GM12878 (cell line): ENCODE measurements at regions not wholly inside any gene's neighbourhood (a gene's known extent, or its start where the extent isn't known, plus 50 kb on each side); places are given as distances from the start of the nearest gene placed in this dataset.

ENCODE experiments used
- ATAC-seq: fragments of 200-7000 bp; cut with Tn5 transposase; 3 replicates; pipeline ENCODE4 v1.9.1; 2020; ENCODE audit warnings: mild to moderate bottlenecking, moderate library complexity
- BruUV-seq: library from RNA; stranded (reverse); fragments of 400-500 nt; replicated peaks from 2 replicates; lab custom pipeline; 2021; lab: Mats Ljungman, UMichigan
- CTCF ChIA-PET: fragments of 300-600 bp; sonication (Branson Sonifier 250); formaldehyde crosslinking; extraction: SDS; loops from one replicate; lab custom pipeline; 2021; ENCODE audit warnings: inconsistent platforms; lab: Yijun Ruan, JAX
- POLR2A ChIA-PET: fragments of 350-600 bp; formaldehyde crosslinking; extraction: SDS; loops from one replicate; lab custom pipeline; 2021; ENCODE audit warnings: inconsistent platforms; lab: Charles Lee
- RAD21 ChIA-PET: fragments of 300-600 bp; sonication (Branson Sonifier 250); formaldehyde crosslinking; loops from one replicate; lab custom pipeline; 2023; ENCODE audit warnings: antibody characterized with exemption; ENCODE audit not compliant: unreplicated experiment; lab: Charles Lee
- SMC1A ChIA-PET: fragments of 300-600 bp; sonication (Branson Sonifier 250); formaldehyde crosslinking; loops from one replicate; lab custom pipeline; 2023; ENCODE audit not compliant: unreplicated experiment, uncharacterized antibody; lab: Charles Lee
- DNase-seq: peaks from one replicate; pipeline ENCODE4 v3.0.0-alpha.2; 2011; ENCODE audit warnings: low read depth, low spot score
- FAIRE-seq: peaks from 3 replicates; lab custom pipeline; 2011; peaks lifted over from hg19 to GRCh38; lab: Jason Lieb, UNC
- H2AFZ ChIP-seq: 2 replicates; pipeline ENCODE4 v1.6.0; 2011; ENCODE audit warnings: low read depth, low read length, control low read depth; ENCODE audit not compliant: control insufficient read depth
- H3K27ac ChIP-seq: 2 replicates; pipeline ENCODE4 v1.5.1; 2011; ENCODE audit warnings: control low read depth; ENCODE audit not compliant: control insufficient read depth, insufficient read depth
- H3K27me3 ChIP-seq, 2 experiments: replicated peaks in 1 of 2; 2 replicates each; pipeline versions ENCODE4 v1.6.0 to v1.6.1; 2011; ENCODE audit warnings: low read length in 1 of 2; ENCODE audit not compliant: control insufficient read depth in 2 of 2, insufficient read depth in 2 of 2
- H3K36me3 ChIP-seq, 2 experiments: 2 replicates each; pipeline ENCODE4 v1.5.1; 2011; ENCODE audit warnings: low read length in 1 of 2; ENCODE audit not compliant: control insufficient read depth in 2 of 2, insufficient read depth in 2 of 2
- H3K4me1 ChIP-seq: 2 replicates; pipeline ENCODE4 v1.6.1; 2011; ENCODE audit warnings: mild to moderate bottlenecking, low read length, moderate library complexity, mixed read lengths; ENCODE audit not compliant: control insufficient read depth, insufficient read depth
- H3K4me2 ChIP-seq: 2 replicates; pipeline ENCODE4 v1.6.0; 2011; ENCODE audit warnings: control low read depth; ENCODE audit not compliant: control insufficient read depth, insufficient read depth
- H3K4me3 ChIP-seq: fragments of 200-600 bp; sonication (generic); 2 replicates; pipeline ENCODE4 v1.5.1; 2016
- H3K79me2 ChIP-seq: 2 replicates; pipeline ENCODE4 v1.6.0; 2011; ENCODE audit warnings: low read length; ENCODE audit not compliant: control insufficient read depth, insufficient read depth
- H3K9ac ChIP-seq: 2 replicates; pipeline ENCODE4 v1.8.0; 2011; ENCODE audit warnings: low read length, control low read depth, mixed read lengths; ENCODE audit not compliant: control insufficient read depth, insufficient read depth
- H3K9me3 ChIP-seq: replicated peaks from 3 replicates; pipeline ENCODE4 v1.5.1; 2011; ENCODE audit warnings: mild to moderate bottlenecking, low read length; ENCODE audit not compliant: control insufficient read depth, insufficient read depth
- H4K20me1 ChIP-seq: 2 replicates; pipeline ENCODE4 v1.6.0; 2011; ENCODE audit not compliant: control insufficient read depth, insufficient read depth
- EED ChIP-seq: sonication (generic); IDR thresholded peaks from 2 replicates; pipeline ENCODE4 v1.6.1; 2016; ENCODE audit warnings: antibody characterized with exemption, low read depth
- LARP7 ChIP-seq: fragments of 450-650 bp; IDR thresholded peaks from 2 replicates; pipeline ENCODE4 v1.6.1; 2017; ENCODE audit warnings: mild to moderate bottlenecking
- MLLT1 ChIP-seq: fragments of 450-650 bp; IDR thresholded peaks from 2 replicates; pipeline ENCODE4 v1.6.1; 2016; ENCODE audit warnings: mild to moderate bottlenecking
- MXI1 ChIP-seq: fragments of 150-350 bp; IDR thresholded peaks from 2 replicates; pipeline ENCODE4 v1.6.1; 2011; ENCODE audit warnings: low read depth, mild to moderate bottlenecking, inconsistent platforms, low read length, improper control_type of control experiment
- TARDBP ChIP-seq: IDR thresholded peaks from 2 replicates; pipeline ENCODE4 v1.6.1; 2016; ENCODE audit warnings: borderline replicate concordance
- TCF7 ChIP-seq: IDR thresholded peaks from 2 replicates; pipeline ENCODE4 v1.6.1; 2014; ENCODE audit warnings: antibody characterized with exemption, borderline replicate concordance
- USF2 ChIP-seq: IDR thresholded peaks from 2 replicates; pipeline ENCODE4 v1.6.1; 2011; ENCODE audit warnings: low read depth, low read length, improper control_type of control experiment, borderline replicate concordance
- YY1 ChIP-seq: IDR thresholded peaks from 2 replicates; pipeline ENCODE4 v1.6.1; 2011; ENCODE audit warnings: low read depth, mild to moderate bottlenecking, low read length
- ZBTB4 ChIP-seq: fragments of 450-650 bp; formaldehyde crosslinking; IDR thresholded peaks from 2 replicates; pipeline ENCODE4 v1.4.0; 2022; ENCODE audit warnings: mild to moderate bottlenecking, moderate library complexity
- ZNF592 ChIP-seq: fragments of 450-650 bp; IDR thresholded peaks from 2 replicates; pipeline ENCODE4 v1.6.1; 2017; ENCODE audit warnings: mild to moderate bottlenecking, moderate library complexity
- WGBS: methylation state at CpG from one replicate; pipeline ENCODE4 v1.1.6; 2016; ENCODE audit warnings: low lambda C conversion rate; ENCODE audit not compliant: insufficient replicate concordance, insufficient coverage; ENCODE audit errors: missing lambda C conversion rate; 5-methylcytosine and 5-hydroxymethylcytosine counted together
- in situ Hi-C: fragments of 300-500 bp; cut with MboI; formaldehyde crosslinking; loops from 9 replicates; pipeline ENCODE4 v1.14.3; 2018; ENCODE audit warnings: mixed read lengths
- intact Hi-C: fragments of 100-400 bp; cut with micrococcal nuclease; formaldehyde crosslinking; loops from one replicate; pipeline ENCODE4 v1.14.2; 2022; ENCODE audit not compliant: unreplicated experiment

- ChIA-PET SMC1A (no interaction called here), CTCF (no interaction called here), POLR2A (no interaction called here), RAD21 (no interaction called here)
- in situ Hi-C loops (no loop called here), intact Hi-C loops (loop anchor here (1.0 kb wide), 1 partner anchor 22 kb away; no protein-coding TSS in a partner anchor)
- Histone ChIP-seq H3K4me1 (no peaks in the 10 kb centered on the region), H3K27ac (no peak overlapping the region), H3K4me3 (no peak overlapping the region), H4K20me1 (no peaks in the 10 kb centered on the region), H3K27me3 (no peaks in the 10 kb centered on the region), H3K9ac (no peak overlapping the region), H2AFZ (no peak overlapping the region), H3K36me3 (no peaks in the 10 kb centered on the region), H3K4me2 (no peak overlapping the region), H3K79me2 (no peaks in the 10 kb centered on the region), H3K9me3 (no peaks in the 10 kb centered on the region; the same call in 2 of the 3 replicates)
- FAIRE-seq (no peak), ATAC-seq (peak; percentile 43), DNase-seq (no peak)
- no TSS peak for BruUV-seq
- WGBS = 60% methylated on average over 8 of the region's 8 CpGs
- no peak for TF ChIP-seq ZBTB4
- no peak for TF ChIP-seq MLLT1
- TF ChIP-seq ZNF592 = no peak
- TF ChIP-seq LARP7 = no peak
- no peak for TF ChIP-seq TCF7
- no peak for TF ChIP-seq USF2
- TF ChIP-seq MXI1 = no peak
- TF ChIP-seq YY1 = no peak
- TF ChIP-seq EED = no peak
- no peak for TF ChIP-seq TARDBP
These were observed 455.4 kb upstream of the DCN start for GRCh38 chr12:91637789-91638624.
